ENCODE measurements at regions not wholly inside any gene's neighbourhood (a gene's known extent, or its start where the extent isn't known, plus 50 kb on each side); places are given as distances from the start of the nearest gene placed in this dataset.

- TF ChIP-seq CTCF (IDR thresholded peaks at IDR 0.05), result no peak
- Histone ChIP-seq H3K36me3 (no peaks in the 10 kb centered on the region), H3K27ac (no peak overlapping the region), H3K27me3 (no peaks in the 10 kb centered on the region), H3K9me3 (no peaks in the 10 kb centered on the region), H3K4me3 (no peak overlapping the region), H3K4me1 (no peaks in the 10 kb centered on the region)
- no peak for DNase-seq
- intact Hi-C loops (cut with DNase I; ENCODE audit: low total_unique reads), result no loop called here
Observed at GRCh38 chr21:21666689-21667088, 668.5 kb downstream of the NCAM2 start.

- intact Hi-C loops (cut with DNase I; ENCODE audit: low total_unique reads), result no loop called here
- TF ChIP-seq CTCF (IDR thresholded peaks at IDR 0.05), result no peak
- H3K27ac ChIP-seq, result no peak overlapping the region
- no peaks in the 10 kb centered on the region for H3K27me3 ChIP-seq
- DNase-seq, result no peak
- no peaks in the 10 kb centered on the region for H3K36me3 ChIP-seq
- no peak overlapping the region for H3K4me3 ChIP-seq
- H3K4me1 ChIP-seq, result no peaks in the 10 kb centered on the region
- H3K9me3 ChIP-seq, result no peaks in the 10 kb centered on the region
Observed at GRCh38 chr21:21668198-21668597, 670.0 kb downstream of the NCAM2 start.

DNA sequence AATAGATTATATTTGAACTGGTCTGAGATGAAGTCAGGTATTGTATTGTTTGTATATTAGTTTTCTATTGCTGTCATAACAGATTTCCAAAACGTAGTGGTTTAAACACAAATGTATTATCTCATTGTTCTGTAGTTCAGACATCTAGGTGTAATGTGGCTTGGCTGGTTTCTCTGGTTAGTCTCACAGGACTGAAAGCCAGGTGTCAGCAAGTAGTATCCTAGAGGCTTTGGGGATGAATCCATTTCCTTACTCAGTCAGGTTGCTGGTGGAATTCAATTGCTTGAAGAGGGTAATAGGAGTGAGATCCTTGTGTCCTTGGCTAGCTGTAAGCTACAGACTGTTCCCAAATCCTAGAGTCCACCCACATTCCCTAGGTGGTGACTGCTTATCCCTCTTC lies 675.8 kb downstream of the NCAM2 start:
- H3K27me3 ChIP-seq, result no peaks in the 10 kb centered on the region
- H3K4me1 ChIP-seq, result no peaks in the 10 kb centered on the region
- no peak for DNase-seq
- H3K4me3 ChIP-seq, result no peak overlapping the region
- H3K36me3 ChIP-seq, result no peaks in the 10 kb centered on the region
- H3K27ac ChIP-seq, result no peak overlapping the region
- TF ChIP-seq CTCF (IDR thresholded peaks at IDR 0.05), result no peak
- H3K9me3 ChIP-seq, result no peaks in the 10 kb centered on the region
- intact Hi-C loops (cut with DNase I; ENCODE audit: low total_unique reads), result no loop called here

GRCh38 chr21:21675601-21676000 lies 677.4 kb downstream of the NCAM2 start:
- Histone ChIP-seq H3K27me3 (no peaks in the 10 kb centered on the region), H3K9me3 (no peaks in the 10 kb centered on the region), H3K27ac (no peak overlapping the region), H3K4me1 (no peaks in the 10 kb centered on the region), H3K36me3 (no peaks in the 10 kb centered on the region), H3K4me3 (no peak overlapping the region)
- no peak for TF ChIP-seq CTCF (IDR thresholded peaks at IDR 0.05)
- no peak for DNase-seq
- intact Hi-C loops (cut with DNase I; ENCODE audit: low total_unique reads), result no loop called here

DNA sequence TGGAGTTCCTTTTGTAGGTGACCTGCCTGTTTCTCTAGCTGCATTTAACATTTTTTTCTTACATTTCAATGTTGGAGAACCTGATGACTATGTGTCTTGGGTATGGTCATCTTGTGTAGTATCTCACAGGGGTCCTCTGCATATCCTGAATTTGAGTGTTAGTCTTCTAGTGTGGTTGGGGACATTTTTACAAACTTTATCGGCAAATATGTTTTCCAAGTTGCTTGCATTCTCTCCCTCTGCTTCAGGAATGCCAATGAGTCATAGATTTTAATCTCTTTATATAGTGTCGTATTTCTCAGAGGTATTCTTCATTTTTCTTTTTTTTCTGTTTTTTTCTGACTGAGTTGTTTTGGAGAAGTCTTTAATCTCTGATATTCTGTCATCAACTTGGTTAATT lies 684.0 kb downstream of the NCAM2 start:
- intact Hi-C loops (cut with DNase I; ENCODE audit: low total_unique reads), result no loop called here
- H3K4me3 ChIP-seq, result no peak overlapping the region
- H3K4me1 ChIP-seq, result no peaks in the 10 kb centered on the region
- no peaks in the 10 kb centered on the region for H3K36me3 ChIP-seq
- no peak for TF ChIP-seq CTCF (IDR thresholded peaks at IDR 0.05)
- H3K27me3 ChIP-seq, result no peaks in the 10 kb centered on the region
- DNase-seq, result no peak
- H3K27ac ChIP-seq, result no peak overlapping the region
- H3K9me3 ChIP-seq, result no peaks in the 10 kb centered on the region

DNA sequence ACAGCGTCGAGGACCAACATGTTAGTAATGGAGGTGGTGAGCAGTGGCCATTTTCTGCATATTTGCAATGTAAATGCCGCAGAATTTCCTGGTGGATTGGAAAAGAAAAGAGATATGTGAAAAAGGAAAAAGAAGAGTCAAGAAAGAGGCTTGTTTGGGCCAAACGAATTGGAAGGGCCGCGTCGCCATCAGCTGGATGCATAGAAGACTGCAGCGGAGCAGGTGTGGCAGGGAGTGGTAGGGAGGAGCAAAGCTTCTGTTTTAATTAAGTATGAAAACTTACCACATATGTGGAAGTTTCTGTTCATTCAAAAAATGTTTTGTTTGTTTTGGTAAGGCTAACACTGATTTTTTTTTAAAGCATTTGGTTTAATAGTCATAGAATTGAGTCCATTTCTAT lies 690.7 kb downstream of the NCAM2 start:
- intact Hi-C loops (cut with DNase I; ENCODE audit: low total_unique reads), result no loop called here
- TF ChIP-seq CTCF (IDR thresholded peaks at IDR 0.05), result no peak
- no peaks in the 10 kb centered on the region for H3K4me1 ChIP-seq
- H3K36me3 ChIP-seq, result no peaks in the 10 kb centered on the region
- H3K27ac ChIP-seq, result no peak overlapping the region
- no peaks in the 10 kb centered on the region for H3K9me3 ChIP-seq
- H3K27me3 ChIP-seq, result no peaks in the 10 kb centered on the region
- DNase-seq, result no peak
- H3K4me3 ChIP-seq, result no peak overlapping the region

Measured in tibial artery (tissue), 4 donors.